ENCODE measurements at regions not wholly inside any gene's neighbourhood (a gene's known extent, or its start where the extent isn't known, plus 50 kb on each side); places are given as distances from the start of the nearest gene placed in this dataset.
A peak's percentile ranks its signal among the peaks of the same experiment; 100 is the strongest.
"Not testable (repeated sequence)": the region's sequence is repeated elsewhere in the genome, so short reads cannot be mapped to it uniquely, and the experiment has no call there.

DNA sequence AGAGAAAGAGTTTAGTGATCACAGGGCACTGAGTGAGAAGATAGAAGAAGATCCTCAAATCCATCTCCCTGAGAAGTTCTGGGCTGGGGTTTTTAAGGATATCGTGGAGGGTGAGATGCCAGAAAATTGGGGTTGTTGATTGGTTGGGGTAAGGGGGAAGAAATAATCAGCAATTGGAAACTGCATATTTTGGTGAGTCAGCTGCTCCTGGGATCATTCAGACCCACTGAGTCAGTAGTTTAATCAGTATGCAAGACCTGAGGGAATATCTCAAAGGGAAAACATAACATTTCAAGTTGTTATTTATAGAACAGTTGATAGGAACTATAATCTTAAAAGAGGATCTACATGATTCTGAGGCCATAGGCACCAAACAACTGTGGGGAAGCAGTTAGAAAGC, 183.4 kb downstream of the FCRL5 start:
- DNase-seq (ENCODE audit: low read depth): peak; percentile 17

DNA sequence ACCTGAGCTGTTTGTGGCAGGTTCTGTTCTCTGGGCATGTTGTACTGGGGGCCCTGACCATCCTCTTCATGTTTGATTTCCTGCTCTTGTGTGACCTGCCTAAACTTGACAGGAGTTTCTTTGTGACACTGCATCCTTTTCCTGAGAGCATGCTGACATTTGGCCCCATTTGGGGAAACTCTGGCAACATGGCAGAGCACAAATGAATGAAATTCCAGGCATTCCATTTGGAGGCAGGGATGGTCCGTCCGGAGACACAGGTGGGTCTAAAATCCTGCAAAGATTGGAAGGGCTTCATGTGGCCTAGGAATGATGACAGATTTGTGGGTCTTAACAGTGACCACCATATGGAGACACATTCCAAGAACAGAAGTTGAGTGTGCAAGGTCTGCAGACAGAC, 184.0 kb downstream of the FCRL5 start:
- no peak for DNase-seq (ENCODE audit: low read depth)

DNA sequence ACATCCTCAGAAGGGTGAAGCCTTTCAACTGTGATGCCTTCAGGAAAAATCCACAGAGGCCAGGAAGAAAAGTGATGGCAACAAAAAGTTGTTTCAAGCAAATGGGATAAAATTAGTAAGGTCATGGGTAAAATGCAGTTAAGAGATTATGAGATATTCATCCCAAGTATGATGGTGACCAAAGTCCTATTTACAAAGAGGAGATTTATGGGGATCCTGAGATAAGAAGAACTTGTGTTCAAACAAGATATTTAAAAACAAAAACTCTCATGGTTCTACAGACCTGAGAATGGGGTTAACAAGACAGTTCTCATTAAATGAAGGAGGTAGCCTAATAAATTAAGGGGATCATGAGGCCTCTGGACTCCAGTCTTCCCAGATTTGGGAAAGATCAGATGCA, 184.4 kb downstream of the FCRL5 start:
- DNase-seq (ENCODE audit: low read depth): no peak

DNA sequence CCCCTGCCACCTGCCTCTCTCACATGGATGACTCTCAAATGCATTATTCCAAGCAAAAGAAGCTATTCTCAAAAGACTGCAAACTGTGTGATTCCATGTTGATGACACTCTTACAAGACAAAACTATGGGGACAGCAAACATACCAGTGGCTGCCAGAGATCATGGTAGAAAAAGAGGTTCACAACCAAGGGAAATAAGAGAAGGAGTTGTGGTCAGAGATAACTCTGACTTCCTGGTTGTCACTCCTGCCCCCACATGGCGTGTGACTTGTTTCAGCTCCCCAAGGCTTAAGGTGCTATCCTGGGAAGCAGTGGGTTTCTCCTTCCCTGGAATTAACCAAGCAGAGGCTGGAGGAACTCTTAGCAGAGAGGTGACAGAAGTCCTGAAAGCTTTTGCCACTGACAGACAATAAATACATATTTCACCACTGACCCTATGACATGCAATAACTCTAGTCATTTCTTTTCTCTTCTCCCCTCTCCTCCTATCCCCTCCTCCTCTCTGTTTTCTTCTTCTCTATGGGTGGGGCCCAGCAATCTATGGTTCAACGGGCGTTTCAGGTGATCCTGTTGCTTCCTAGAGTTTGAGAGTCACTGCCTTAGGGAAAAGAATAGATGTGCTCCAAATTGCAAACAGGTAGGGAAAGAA, 185.1 kb downstream of the FCRL5 start:
- no peak for DNase-seq (ENCODE audit: low read depth)

DNA sequence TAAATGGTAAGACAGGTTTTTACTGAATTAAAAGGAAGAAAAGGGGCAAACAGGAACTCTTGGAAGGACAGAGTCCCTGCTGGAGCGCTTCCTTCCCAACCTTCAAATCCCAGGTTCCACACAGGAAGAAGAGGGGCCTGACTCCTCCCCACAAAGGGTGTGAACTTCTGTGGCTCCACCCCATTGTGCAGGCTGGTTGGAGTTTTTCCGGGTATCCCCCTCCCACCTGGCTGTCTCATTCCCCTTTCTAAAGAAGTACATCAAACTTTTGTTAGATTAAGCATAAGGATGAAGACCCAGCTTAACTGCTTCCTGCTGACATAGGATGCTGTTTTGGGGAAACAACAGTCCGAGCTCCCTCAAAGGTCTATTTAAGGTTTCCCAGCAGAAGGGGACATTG, 187.7 kb downstream of the FCRL5 start:
- no peak for DNase-seq (ENCODE audit: low read depth)

DNA sequence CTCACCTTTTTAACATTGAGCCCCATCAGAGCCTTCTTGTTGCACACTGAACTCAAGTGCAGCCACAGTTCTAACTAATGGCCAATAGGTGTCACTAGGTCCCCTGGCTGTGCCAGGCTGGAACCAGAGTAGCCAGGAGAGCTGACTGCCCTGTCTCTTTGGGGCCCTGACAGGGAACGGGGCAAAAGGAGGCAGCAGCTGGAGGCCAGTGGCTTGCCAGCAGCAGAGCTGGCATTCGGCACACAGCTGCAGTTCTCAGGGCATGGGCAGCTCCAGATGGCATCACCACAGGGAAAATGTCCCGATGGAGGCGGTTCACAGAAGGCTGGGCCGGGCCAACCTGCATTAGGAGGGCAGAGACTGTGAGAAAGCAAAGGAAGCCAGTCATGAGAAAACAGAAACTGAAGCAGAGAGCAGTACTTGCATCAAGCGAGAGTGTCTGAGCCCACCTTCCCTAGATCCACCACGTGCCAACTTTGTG, 188.6 kb downstream of the FCRL5 start:
- peak; percentile 48 for DNase-seq (ENCODE audit: low read depth)

DNA sequence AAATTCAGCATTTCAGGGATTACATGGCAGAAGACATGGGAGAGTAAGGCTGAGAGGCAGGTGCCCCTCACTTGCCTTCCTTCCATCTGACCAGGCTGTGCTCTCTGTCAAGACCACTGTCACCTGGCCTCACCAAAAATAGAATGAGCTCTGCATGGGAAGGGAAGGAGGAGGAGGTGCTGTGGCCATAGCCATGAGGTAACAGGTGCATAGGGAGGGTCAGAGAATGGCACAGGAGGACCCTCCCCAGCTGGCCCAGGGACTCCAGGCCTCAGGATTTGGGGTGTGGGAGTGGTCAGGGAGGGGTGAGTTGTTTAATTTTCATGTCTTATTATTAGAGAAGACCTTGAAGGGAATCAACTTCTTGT, 192.3 kb downstream of the FCRL5 start:
- DNase-seq (ENCODE audit: low read depth): no peak

DNA sequence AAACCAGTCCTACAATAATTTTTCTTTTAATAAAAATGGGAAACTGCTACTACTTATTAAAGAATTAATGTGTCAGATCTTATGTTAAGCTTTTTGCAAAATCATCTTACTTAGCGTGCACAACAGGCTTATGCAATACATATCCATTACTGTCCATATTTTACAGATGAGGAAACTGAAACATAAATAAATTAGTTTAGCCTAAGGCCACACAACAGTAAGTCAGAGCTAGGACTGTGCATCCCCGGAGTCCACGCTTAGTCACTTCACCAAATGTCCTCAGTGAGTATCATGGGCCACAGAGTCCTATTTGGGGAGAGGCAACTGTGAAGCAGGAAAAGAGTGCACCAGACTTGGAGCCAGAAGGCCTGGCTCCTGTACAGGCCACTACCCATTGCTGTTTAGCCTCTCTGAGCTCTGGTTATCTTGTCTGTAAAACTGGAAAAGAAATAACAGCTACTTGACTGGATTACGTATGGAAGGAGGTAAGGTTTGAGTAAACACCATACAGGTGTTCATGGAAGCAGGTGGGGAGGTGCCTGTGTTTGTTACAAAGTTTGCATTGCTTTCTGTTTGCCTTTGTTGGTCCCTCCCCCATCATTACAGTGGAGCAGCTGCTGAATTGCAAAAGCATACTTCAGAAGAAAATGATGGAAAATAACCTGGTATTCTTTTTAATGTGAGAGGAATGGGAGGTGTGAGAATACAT, 192.8 kb downstream of the FCRL5 start:
- peak; percentile 13 for DNase-seq (ENCODE audit: low read depth)

DNA sequence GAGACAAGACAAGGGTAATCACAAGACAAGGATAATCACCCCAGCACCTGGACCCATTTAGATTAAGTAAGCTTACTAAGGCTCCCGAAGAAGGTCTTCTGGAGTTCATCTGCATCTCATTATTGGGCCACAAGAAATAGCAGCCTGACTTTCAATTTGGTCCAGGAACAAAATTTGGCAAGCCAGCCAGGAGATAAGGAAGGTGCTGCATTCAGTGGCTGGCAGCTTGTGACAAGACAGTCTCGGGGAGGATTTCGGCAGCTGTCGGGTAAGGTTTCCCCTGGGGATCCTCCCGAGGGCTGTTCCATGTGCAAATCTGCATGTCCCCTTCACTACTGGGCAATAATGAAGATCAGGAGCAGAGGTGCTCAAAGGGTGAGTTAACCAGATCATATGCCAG, 195.2 kb downstream of the FCRL5 start:
- no peak for DNase-seq (ENCODE audit: low read depth)

DNA sequence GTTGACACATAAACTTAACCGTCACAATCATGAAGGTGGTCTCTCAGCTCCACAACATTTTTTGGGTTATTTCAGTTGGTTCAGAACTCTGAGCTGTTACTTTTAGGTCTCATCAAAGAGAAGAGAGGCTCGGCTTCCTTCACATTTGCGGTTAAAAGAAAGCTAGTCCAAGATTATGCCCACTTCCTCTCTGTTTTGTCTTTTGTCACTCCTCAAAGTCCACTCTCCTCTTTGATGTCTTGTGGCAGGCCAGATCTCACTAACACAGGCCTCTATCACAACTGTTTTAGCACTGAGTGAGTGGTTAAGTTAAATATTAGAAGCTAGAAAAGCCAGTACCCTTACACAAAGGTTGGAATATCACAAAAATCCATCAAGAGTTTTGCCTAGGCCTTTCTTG, 195.7 kb downstream of the FCRL5 start:
- DNase-seq (ENCODE audit: low read depth): no peak

DNA sequence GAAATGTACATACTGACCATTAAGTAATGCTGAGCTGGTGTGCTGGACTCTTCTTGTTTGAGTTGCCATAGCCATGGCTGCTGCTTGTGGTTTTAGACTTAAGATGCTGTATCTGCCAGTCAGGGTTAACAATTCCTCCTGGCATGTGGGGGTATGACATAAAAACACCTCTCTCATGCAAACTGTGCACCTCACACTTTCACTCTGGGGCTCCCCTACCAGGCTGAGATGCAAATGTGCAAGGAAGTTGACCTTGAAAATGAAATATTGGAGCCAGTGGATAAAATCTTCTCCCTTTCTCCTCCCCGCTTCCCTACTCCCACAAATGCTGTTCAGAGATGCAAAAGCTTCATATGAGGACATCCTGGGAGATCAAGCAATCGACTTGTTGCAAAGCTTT, 198.8 kb downstream of the FCRL5 start:
- DNase-seq (ENCODE audit: low read depth): no peak

DNA sequence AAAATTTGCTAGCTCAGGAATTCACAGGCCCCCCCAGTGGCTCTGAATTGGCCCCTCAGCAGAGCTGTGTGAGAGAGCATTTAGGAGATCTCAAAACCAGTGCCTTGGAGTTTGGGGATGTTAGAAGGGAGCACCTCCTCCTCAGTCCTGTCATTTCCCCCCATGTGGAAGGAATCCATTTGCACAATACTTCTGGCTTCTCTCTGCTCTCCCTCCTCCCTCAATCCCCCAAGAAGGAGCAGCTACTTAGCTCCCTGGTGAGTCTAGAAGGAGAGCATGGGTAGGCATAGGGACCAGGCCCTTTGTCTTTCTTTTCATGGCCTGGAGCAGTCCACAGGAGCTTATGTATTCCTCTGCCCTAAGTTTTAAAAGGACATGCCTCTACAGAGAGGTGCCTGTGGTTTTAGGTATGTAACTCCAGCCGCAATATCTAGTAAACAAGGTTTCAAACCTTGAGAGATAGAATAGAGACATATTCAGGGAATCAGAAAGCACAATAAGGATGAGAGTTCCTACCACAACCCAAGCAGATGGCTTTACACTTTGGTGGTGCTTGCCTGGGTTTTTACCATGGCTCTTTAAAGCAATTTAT, 199.4 kb downstream of the FCRL5 start:
- DNase-seq (ENCODE audit: low read depth): no peak

DNA sequence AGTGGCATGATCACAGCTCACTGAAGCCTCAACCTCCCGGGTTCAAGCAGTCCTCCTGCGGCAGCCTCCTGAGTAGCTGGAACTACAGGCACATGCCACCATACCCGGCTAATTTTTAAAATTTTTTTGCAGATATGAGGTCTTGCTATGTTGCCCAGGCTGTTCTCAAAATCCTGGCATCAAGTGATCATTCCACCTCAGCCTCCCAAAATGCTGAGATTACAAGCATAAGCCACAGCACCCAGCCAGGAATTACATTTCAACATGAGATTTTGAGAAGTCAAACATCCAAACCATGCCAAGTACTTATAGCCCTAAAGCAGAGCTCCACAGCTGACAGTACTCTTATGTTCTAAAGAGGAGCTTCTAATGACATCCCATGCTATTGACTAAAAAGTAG, 200.1 kb downstream of the FCRL5 start:
- no peak for DNase-seq (ENCODE audit: low read depth)

DNA sequence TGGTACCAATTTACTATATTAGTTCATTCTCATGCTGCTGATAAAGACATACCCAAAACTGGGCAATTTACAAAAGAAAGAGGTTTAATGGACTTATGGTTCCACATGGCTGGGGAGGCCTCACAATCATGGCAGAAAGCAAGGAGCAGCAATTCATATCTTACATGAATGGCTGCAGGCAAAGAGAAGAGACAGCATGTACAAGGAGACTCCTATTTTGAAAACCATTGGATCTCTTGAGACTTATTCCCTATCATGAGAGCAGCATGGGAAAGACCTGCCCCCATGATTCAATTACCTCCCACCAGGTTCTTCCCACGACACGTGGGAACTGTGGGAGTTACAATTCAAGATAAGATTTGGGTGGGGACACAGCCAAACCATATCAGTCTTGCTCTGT, 200.5 kb downstream of the FCRL5 start:
- DNase-seq (ENCODE audit: low read depth): not testable (repeated sequence)

DNA sequence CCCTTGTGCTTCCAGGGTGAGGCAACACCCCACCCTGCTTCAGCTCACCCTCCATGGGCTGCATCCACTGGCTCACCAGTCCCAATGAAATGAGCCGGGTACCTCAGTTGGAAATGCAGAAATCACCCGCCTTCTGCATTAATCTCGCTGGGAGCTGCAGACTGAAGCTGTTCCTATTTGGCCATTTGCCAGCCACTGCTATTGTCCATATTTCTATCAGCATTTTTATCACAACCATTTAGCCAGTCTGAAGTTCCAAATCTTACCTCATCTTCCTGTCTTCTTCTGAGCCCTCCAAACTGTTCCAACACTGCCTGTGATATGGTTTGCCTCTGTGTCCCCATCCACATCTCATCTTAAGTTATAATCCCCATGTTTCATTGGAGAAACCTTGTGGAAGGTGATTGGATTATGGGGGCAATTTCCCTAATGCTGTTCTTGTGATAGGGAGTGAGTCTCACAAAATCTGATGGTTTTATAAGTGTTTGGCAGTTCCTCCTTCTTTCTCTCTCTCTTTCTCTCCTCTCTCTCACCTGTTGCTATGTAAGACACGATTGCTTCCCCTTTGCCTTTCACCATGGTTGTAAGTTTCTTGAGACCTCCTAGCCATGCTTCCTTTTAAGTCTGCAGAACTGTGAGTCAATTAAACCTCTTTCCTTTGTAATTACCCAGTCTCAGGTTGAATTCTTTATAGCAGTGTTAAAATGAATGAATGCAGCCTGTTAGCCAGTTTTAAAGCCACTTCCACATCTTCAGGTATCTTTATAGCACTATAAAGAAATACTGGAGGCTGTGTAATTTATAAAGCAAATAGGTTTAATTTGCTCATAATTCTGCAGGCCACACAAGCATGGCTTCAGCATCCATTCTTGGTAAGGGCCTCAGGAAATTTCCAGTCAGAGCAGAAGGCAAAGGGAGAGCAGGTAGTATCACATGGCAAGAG, 203.5 kb downstream of the FCRL5 start:
- no peak for DNase-seq (ENCODE audit: low read depth)

DNA sequence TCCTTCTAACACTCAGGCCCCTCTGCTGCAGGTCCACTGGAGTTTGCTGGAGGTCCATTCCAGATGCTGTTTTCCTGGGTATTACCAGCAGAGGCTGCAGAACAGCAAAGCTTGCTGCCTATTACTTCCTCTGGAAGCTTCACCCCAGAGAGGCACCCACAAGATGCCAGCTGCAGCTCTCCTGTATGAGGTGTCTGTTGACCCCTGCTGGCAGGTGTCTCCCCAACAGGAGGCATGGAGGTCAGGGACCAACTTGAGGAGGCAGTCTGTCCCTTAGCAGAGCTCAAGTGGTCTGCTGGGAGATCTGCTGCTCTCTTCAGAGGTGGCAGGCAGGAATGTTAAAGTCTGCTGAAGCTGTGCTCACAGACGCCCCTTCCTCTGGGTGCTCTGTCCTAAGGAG, 204.8 kb downstream of the FCRL5 start:
- DNase-seq (ENCODE audit: low read depth): no peak

DNA sequence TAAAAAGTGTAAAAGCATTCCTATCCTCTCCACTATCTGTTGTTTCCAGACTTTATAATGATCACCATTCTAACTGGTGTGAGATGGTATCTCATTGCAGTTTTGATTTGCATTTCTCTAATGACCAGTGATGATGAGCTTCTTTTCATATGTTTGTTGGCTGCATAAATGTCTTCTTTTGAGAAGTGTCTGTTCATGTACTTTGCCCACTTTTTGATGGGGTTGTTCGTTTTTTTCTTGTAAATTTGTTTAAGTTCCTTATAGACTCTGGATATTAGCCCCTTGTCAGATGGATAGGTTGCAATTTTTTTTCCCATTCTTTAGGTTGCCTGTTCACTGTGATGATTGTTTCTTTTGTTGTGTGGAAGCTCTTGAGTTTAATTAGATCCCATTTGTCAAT, 199.6 kb upstream of the ETV3 start:
- not testable (repeated sequence) for DNase-seq (ENCODE audit: low read depth)

DNA sequence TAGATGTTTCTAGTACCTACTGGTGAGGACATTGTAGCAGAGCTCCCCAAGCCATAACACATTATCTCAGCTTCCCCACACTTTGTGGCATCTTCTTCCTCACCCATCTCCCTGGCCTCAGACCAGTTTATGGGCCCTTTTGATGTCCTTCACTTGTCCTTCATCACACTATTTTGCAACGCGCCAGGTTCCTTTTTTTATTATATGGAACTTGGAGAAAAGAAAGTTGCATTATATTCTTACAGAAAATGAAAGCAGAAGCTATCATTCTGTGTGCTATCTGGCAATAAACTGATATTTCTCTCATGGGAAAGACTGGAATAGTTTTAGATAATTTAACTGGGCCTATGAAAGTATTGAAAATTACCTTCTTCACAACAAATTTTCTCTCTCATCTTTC, 196.9 kb upstream of the ETV3 start:
- DNase-seq (ENCODE audit: low read depth): no peak

DNA sequence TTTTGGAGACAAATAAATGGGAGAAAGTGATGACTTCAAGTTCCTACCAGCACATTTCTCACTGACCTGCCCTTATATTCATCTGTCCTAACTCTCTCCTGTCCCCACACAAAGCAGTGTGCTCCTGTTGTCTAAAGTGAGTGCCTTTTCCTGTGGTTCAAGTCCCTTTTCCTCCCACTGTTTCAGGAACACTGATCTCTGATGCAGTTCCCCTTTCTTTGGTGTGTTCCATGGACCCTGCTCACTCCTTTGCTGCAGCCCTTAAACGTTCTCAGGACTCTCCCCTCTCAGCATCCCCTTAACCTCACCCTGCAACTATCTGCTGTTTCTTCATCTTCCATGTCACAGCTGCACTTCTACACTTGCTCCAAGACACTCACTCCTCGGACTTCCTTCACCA, 195.8 kb upstream of the ETV3 start:
- DNase-seq (ENCODE audit: low read depth): no peak

DNA sequence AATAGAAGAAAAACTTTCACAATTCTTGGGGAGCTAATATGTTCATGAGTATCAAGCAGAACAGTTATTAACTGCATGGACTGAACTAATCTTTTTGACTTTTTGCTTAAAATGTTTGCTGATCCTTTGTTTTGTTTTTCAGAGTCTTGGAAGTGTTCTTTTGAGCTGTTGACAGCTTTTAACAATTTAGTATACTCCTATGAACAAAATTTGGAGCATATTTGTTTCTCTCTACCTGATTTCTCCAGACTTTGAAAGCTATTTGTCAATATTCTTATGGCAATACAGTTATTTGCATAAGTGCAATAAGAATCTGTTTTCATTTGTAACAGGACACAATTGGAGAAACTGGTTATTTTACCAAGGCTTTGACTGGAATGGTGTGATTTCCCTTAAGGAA, 192.0 kb upstream of the ETV3 start:
- not testable (repeated sequence) for DNase-seq (ENCODE audit: low read depth)

DNA sequence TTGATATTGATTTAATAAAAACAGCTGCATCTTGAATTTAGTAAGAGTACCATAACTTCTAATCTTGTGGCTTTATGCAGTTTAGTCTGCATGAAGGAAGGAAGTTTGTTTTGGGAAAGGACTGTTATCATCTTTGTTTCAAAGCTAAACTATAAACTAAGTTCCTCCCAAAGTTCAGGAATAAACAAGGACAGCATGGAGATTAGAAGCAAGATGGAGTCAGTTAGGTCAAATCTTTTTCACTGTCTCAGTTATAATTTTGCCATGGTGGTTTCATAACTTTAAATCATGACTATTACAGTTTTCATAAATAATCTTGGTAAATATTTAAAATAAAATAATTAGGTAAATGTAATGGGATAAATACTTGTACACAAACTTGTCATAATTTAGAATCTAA, 189.9 kb upstream of the ETV3 start:
- DNase-seq (ENCODE audit: low read depth): not testable (repeated sequence)

DNA sequence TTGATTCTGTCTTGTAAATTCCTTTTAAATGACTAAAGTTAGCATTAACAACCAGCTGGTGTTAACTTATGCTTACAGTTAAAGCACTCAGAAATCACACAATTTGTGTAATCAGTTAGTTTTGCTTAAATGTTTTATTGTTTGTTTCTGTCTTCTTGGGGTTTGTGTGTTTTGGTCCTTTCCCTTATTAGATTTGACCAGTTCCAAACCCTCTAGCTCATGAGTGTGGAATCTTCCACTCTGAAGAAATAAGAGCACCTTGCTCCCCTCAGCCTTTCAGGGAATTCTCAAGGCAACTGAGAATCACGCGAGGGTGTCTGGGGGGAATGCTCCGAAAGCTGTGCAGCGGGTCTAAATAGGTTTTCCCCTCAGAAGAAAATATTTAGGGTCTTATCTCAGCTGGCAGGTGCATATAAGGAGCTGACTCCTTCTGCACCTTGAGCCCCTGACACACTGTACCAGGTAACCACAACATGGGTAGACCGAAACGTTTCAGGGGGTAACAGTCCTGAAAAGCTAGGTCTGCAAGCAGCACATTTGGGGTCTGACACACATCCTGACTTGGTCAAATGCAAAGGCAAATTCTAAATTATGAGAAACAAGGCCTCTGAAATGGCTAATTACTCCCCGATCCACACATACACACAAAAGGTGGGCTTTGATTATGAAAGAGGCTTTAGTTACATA, 188.1 kb upstream of the ETV3 start:
- no peak for DNase-seq (ENCODE audit: low read depth)
